ENCODE measurements at regions not wholly inside any gene's neighbourhood (a gene's known extent, or its start where the extent isn't known, plus 50 kb on each side); places are given as distances from the start of the nearest gene placed in this dataset.
A peak's percentile ranks its signal among the peaks of the same experiment; 100 is the strongest.

GRCh38 chr2:111692311-111692710 lies 191.7 kb downstream of the ANAPC1 start:
- H3K27ac ChIP-seq: no peak overlapping the region
- no peak overlapping the region for H3K4me3 ChIP-seq
- no peaks in the 10 kb centered on the region for H3K9me3 ChIP-seq
- TF ChIP-seq CTCF (IDR thresholded peaks at IDR 0.05): no peak
- no peak for TF ChIP-seq POLR2A (IDR thresholded peaks at IDR 0.05)
- DNase-seq: no peak
- no peaks in the 10 kb centered on the region for H3K4me1 ChIP-seq
- no peaks in the 10 kb centered on the region for H3K27me3 ChIP-seq
- H3K36me3 ChIP-seq: no peaks in the 10 kb centered on the region

GRCh38 chr2:111694700-111695101 lies 189.3 kb downstream of the ANAPC1 start:
- H3K27ac ChIP-seq: no peak overlapping the region

GRCh38 chr2:111695441-111696007 lies 188.5 kb downstream of the ANAPC1 start:
- Histone ChIP-seq H3K27me3 (no peaks in the 10 kb centered on the region), H3K4me1 (peaks cover 0 to 9% (median 3%) of the 10 kb centered on the region in 4 donors), H3K4me3 (no peak overlapping the region), H3K9me3 (no peaks in the 10 kb centered on the region), H3K27ac (no peak overlapping the region), H3K36me3 (no peaks in the 10 kb centered on the region)
- DNase-seq: no peak
- TF ChIP-seq POLR2A (IDR thresholded peaks at IDR 0.05) (no peak), CTCF (IDR thresholded peaks at IDR 0.05) (no peak)

More at GRCh38 chr2:111694700-111695101, 189.3 kb downstream of the ANAPC1 start:
- Histone ChIP-seq H3K27me3 (no peaks in the 10 kb centered on the region), H3K4me3 (no peak overlapping the region), H3K9me3 (no peaks in the 10 kb centered on the region), H3K36me3 (no peaks in the 10 kb centered on the region), H3K4me1 (peaks cover 0 to 9% (median 2%) of the 10 kb centered on the region in 4 donors)
- no peak for DNase-seq
- TF ChIP-seq POLR2A (IDR thresholded peaks at IDR 0.05): no peak
- TF ChIP-seq CTCF (IDR thresholded peaks at IDR 0.05): no peak

GRCh38 chr2:111696226-111696625 lies 187.8 kb downstream of the ANAPC1 start:
- Histone ChIP-seq H3K27ac (no peak overlapping the region), H3K4me3 (no peak overlapping the region), H3K36me3 (no peaks in the 10 kb centered on the region), H3K4me1 (peaks cover 0 to 9% (median 3%) of the 10 kb centered on the region in 4 donors), H3K27me3 (no peaks in the 10 kb centered on the region), H3K9me3 (no peaks in the 10 kb centered on the region)
- DNase-seq: no peak
- no peak for TF ChIP-seq CTCF (IDR thresholded peaks at IDR 0.05)

GRCh38 chr2:111697560-111697959 lies 186.4 kb downstream of the ANAPC1 start:
- DNase-seq: peak in 1 of 3 donors; percentile 57
- H3K27ac ChIP-seq: peak overlapping the region in 3 of 4 donors; percentile 48 to 73 (median 65)

More at GRCh38 chr2:111697560-111697959, 186.4 kb downstream of the ANAPC1 start:
- Histone ChIP-seq H3K4me3 (no peak overlapping the region), H3K4me1 (peaks cover 0 to 13% (median 4%) of the 10 kb centered on the region in 4 donors), H3K27me3 (no peaks in the 10 kb centered on the region), H3K36me3 (no peaks in the 10 kb centered on the region), H3K9me3 (no peaks in the 10 kb centered on the region)
- no peak for TF ChIP-seq POLR2A (IDR thresholded peaks at IDR 0.05)
- no peak for TF ChIP-seq CTCF (IDR thresholded peaks at IDR 0.05)

Measured in Peyer's patch (tissue), 4 donors.